Panc1 (cell line): ENCODE measurements at regions not wholly inside any gene's neighbourhood (a gene's known extent, or its start where the extent isn't known, plus 50 kb on each side); places are given as distances from the start of the nearest gene placed in this dataset.

Experiments
- ATAC-seq: fragments of 200-7000 bp; cut with Tn5 transposase; 2 replicates; pipeline ENCODE4 v1.9.1; 2020; ENCODE audit warnings: mild to moderate bottlenecking, moderate library complexity
- BruUV-seq: library from RNA; stranded (reverse); fragments of 400-500 nt; replicated peaks from 2 replicates; lab custom pipeline; 2021; lab: Mats Ljungman, UMichigan
- CTCF ChIA-PET: fragments of 300-600 bp; sonication (Branson Sonifier 250); formaldehyde crosslinking; loops from one replicate; lab custom pipeline; 2022; ENCODE audit warnings: antibody characterized with exemption; lab: Charles Lee
- POLR2A ChIA-PET: fragments of 300-600 bp; sonication (Branson Sonifier 250); formaldehyde crosslinking; loops from one replicate; lab custom pipeline; 2022; ENCODE audit warnings: antibody characterized with exemption; lab: Charles Lee
- DNase-seq: peaks from one replicate; pipeline ENCODE4 v3.0.0-alpha.2; 2010; ENCODE audit warnings: low read depth, low spot score
- H3K27ac ChIP-seq: 2 replicates; pipeline ENCODE4 v1.5.1; 2011; ENCODE audit warnings: mild to moderate bottlenecking, low read length, inconsistent platforms
- H3K27me3 ChIP-seq: fragments of 200-500 bp; sonication (Bioruptor generic); 2 replicates; pipeline ENCODE4 v1.6.0; 2014; ENCODE audit warnings: low read length, inconsistent platforms; ENCODE audit not compliant: control insufficient read depth, insufficient read depth
- H3K36me3 ChIP-seq: fragments of 200-500 bp; sonication (Bioruptor generic); 2 replicates; pipeline ENCODE4 v1.5.1; 2014; ENCODE audit warnings: inconsistent platforms, mild to moderate bottlenecking, low read length, moderate library complexity; ENCODE audit not compliant: control insufficient read depth, insufficient read depth
- H3K4me1 ChIP-seq: 2 replicates; pipeline ENCODE4 v1.5.1; 2011; ENCODE audit warnings: inconsistent platforms, mild to moderate bottlenecking, low read length, moderate library complexity; ENCODE audit not compliant: control insufficient read depth, insufficient read depth
- H3K4me3 ChIP-seq, 2 experiments: 2 replicates each; pipeline ENCODE4 v1.5.1; 2011 to 2012; ENCODE audit warnings: low read depth in 2 of 2, low read length in 2 of 2, mild to moderate bottlenecking in 2 of 2, inconsistent platforms in 1 of 2, moderate library complexity in 1 of 2
- H3K9me3 ChIP-seq: fragments of 200-500 bp; sonication (Bioruptor generic); 2 replicates; pipeline ENCODE4 v1.5.1; 2014; ENCODE audit warnings: low read depth, mild to moderate bottlenecking, inconsistent platforms, low read length, moderate library complexity; ENCODE audit not compliant: control insufficient read depth, insufficient read depth
- CTCF ChIP-seq: fragments of 450-650 bp; IDR thresholded peaks from 2 replicates; pipeline ENCODE4 v1.5.1; 2017; ENCODE audit warnings: mild to moderate bottlenecking
- POLR2AphosphoS5 ChIP-seq: IDR thresholded peaks from 2 replicates; pipeline ENCODE4 v1.6.1; 2012; ENCODE audit warnings: mild to moderate bottlenecking, low read depth, low read length, moderate library complexity
- REST ChIP-seq, 2 experiments: IDR thresholded peaks; 2 replicates each; pipeline ENCODE4 v1.6.1; 2011 to 2012; ENCODE audit warnings: low read depth in 2 of 2, control low read depth in 1 of 2, low read length in 1 of 2, mild to moderate bottlenecking in 1 of 2, moderate library complexity in 1 of 2; ENCODE audit not compliant: insufficient read depth in 1 of 2
- SIN3A ChIP-seq: IDR thresholded peaks from 2 replicates; pipeline ENCODE4 v1.6.1; 2012; ENCODE audit warnings: low read depth, mild to moderate bottlenecking, low read length, moderate library complexity, borderline replicate concordance; ENCODE audit not compliant: insufficient read depth
- TCF7L2 ChIP-seq: IDR thresholded peaks from 2 replicates; pipeline ENCODE4 v1.6.1; 2011; ENCODE audit warnings: mild to moderate bottlenecking, low read depth, low read length, inconsistent platforms
- in situ Hi-C: cut with HindIII; loops from 2 replicates; pipeline ENCODE4 v1.10.0; 2016; ENCODE audit warnings: low sequenced_read_pairs, low pct_unique_long_range_greater_than_20kb
- intact Hi-C: fragments of 100-400 bp; cut with micrococcal nuclease; formaldehyde crosslinking; loops from one replicate; pipeline ENCODE4 v1.10.0; 2022; ENCODE audit not compliant: unreplicated experiment

GRCh38 chr2:163351143-163351542, 384.7 kb downstream of the FIGN start:
- no peak for DNase-seq
- H3K4me1 ChIP-seq, result peaks cover 33% of the 10 kb centered on the region
- BruUV-seq, result no TSS peak
- no peaks in the 10 kb centered on the region; the same call in 1 of the 2 replicates for H3K9me3 ChIP-seq
- H3K4me3 ChIP-seq, result no peak overlapping the region
- no peaks in the 10 kb centered on the region; the same call in 1 of the 2 replicates for H3K36me3 ChIP-seq
- intact Hi-C loops, result no loop called here
- TF ChIP-seq TCF7L2 (no peak), REST (IDR thresholded peaks at IDR 0.05; ENCODE audit: insufficient read depth in 1 of 2, low read depth in 2 of 2, low read length in 1 of 2) (no peak)
- H3K27ac ChIP-seq, result peak overlapping the region; percentile 100
- no peak for ATAC-seq
- POLR2A ChIA-PET, result interaction anchor here (0.6 kb wide), 1 partner anchor 20 kb away, joined by 9 read pairs; no protein-coding TSS in a partner anchor
- CTCF ChIA-PET, result no interaction called here
- no peaks in the 10 kb centered on the region for H3K27me3 ChIP-seq
- in situ Hi-C loops, result no loop called here

DNA sequence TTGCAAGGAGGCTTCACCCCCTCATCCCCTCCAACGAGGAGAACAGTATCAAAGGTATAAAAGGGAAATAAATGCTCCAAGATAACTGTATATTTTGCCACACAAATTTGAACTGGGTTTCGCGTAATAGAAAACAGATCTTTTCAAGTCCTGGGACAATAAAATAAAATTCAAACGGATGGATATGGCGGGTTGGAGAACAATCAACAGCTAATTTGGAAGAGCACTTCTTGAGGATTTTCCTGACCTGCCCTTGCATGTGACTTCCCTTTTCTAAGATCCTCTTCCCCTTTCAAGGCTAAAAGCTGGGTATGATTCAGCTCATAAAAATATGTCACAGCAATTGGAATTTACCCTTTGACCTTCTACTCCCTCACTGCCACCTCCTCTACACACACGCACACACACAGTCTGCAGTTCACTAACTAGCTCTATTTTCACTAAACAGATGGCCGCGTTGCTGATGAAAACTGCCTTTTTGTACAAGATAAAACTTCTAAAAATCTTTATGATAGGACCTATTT, 386.9 kb downstream of the FIGN start:
- ChIA-PET CTCF (no interaction called here), POLR2A (interaction anchor here (0.6 to 0.8 kb wide), 4 partner anchors 26 to 319 kb away, joined by 3 to 9 read pairs (median 4); no protein-coding TSS in a partner anchor)
- Histone ChIP-seq H3K27ac (peak overlapping the region; percentile 100), H3K4me3 (peak overlapping the region; percentile 43 to 65), H3K4me1 (peaks cover 36% of the 10 kb centered on the region), H3K9me3 (no peaks in the 10 kb centered on the region; the same call in 1 of the 2 replicates), H3K36me3 (no peaks in the 10 kb centered on the region), H3K27me3 (no peaks in the 10 kb centered on the region)
- DNase-seq (peak; percentile 95), ATAC-seq (peak; percentile 85)
- TF ChIP-seq POLR2AphosphoS5 (peak; percentile 81), TCF7L2 (peak; percentile 89), CTCF (no peak), SIN3A (no peak), REST (IDR thresholded peaks at IDR 0.05; ENCODE audit: insufficient read depth in 1 of 2, low read depth in 2 of 2, low read length in 1 of 2) (no peak)
- intact Hi-C loops, result loop anchor here (2.0 to 10.0 kb wide), 4 partner anchors 157 to 1086 kb away; no protein-coding TSS in a partner anchor
- no TSS peak for BruUV-seq
- in situ Hi-C loops, result no loop called here
